Activated CD8-positive, alpha-beta memory T cell treated with anti-CD3 and anti-CD28 coated beads, Interleukin-2, amount 50 U/mL, for 4 hours (primary cell): ENCODE measurements at regions not wholly inside any gene's neighbourhood (a gene's known extent, or its start where the extent isn't known, plus 50 kb on each side); places are given as distances from the start of the nearest gene placed in this dataset.
"Not testable (repeated sequence)": the region's sequence is repeated elsewhere in the genome, so short reads cannot be mapped to it uniquely, and the experiment has no call there.

Source experiments
- DNase-seq: peaks from one replicate; pipeline ENCODE4 v3.0.0-alpha.2; 2020

DNA sequence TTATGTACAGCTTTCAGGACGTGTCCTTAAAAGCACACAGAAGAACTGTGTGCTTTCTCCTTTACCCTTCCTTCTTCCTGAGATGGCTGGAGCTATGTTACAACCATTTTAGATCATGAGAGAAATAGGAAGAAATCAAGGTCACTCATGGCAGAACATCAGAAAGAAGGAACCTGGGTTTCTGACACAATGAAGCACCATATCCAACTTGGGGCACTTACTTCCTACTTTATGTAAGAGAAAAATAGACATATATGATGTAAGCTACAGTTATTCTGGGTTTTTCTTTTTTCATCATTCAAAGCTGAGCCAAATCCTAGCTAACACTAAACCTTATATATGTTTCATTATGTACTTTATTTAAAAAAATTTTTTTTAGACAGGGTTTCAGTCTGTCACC, 79.5 kb downstream of the FAM161A start:
- no peak for DNase-seq

- DNase-seq = no peak
Measured at GRCh38 chr2:61771904-61772845, 81.7 kb downstream of the FAM161A start.

DNA sequence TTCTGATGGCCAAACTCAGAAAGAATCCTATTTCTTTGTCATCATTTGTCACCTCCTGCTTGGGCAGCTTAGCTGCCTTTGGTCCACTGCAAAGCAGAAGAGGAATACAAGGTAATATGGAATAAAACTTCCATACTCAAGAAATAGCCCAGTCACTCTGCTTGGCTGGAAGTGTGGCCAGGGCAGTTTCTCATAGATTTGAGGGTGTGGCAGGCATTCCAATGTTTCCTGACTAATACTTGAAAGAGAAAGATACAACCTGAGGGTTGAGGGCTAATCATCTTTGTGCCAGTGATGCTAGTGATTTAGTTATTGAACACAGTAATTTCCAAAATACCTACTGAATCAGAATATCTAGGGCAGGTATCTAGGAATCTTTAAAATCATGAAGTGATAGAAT, 83.1 kb downstream of the FAM161A start:
- no peak for DNase-seq

DNA sequence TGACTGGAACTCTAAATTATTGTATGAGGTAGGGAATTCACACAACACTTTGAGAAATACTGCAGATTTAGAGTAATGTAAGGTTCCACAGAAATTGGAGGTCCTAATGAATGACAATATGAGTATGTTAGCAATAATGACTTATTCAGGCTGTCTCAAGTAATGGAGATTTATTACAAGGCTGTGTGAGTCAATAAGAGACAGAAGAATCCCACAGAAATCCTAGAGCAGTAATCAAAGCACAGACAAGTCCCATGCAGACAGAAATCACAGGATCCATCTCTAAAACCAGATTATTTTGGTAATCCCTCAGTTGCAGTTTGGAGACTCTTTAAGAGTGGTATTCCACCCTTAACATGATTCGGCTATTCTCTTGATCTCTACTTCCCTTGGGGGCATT, 83.6 kb downstream of the FAM161A start:
- DNase-seq = no peak

DNA sequence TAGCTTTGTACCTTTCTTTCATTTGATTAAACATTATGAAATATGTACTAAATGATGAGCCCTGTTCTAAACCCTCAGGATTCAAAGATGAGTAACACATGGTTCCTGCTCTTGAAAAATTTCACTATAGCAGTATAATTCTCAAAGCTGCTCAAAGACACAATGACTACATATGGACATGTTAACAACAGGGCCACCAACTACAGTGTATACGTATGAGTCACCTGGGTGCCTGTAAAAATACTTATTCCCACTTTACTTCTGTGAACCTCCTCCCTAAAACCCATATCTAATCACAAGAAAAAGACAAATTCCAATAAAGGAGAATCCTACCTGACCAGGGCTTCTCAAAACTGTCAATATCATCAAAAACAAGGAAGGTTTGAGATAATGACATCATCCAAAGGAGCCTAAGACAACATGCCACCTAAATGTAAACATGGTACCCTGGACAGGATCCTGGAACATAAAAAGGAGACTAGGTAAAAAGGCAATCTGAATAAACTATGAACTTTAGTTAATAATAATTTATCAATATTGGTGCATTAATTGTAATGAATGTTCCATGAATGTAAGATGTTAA, 84.7 kb downstream of the FAM161A start:
- DNase-seq = no peak

DNA sequence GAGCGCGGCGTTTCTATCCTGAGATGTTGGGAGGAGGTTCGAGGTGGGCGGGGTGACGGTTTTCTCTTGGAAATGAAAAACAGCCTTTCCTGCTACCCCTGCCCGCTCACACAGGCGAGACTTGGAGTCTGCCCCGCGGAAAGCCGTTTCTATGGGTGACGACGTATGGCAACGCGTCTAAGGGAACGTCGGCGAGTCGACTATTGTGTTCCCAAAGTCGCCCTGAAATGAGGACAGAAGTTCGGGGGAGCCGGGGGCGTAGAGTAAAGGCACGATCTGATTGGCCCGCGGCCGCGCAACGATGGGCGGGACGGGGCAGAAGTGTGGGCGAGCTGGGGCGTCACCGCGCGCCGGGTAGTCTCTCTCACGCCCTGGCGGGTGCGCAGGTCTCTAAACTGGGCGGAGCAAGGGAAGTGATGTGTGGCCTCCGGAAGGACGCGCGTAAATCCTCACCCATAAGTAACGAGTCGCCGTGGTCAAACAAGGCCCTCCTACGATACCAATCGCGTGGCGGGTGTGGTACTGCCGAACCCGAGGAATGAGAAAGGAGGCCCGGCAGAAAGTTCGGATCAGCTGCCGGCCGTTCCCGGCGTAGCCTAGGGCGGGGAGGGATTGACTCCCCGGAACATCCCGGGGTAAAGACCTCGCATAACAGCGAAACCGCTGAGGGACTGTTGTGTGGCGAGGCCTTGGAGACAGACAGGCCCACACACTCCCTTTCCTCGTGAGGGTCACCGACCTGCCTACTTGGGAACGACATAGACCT, 89.6 kb downstream of the FAM161A start:
- DNase-seq = peak; percentile 94

GRCh38 chr2:61763605-61764034, 90.2 kb downstream of the FAM161A start:
- no peak for DNase-seq

- no peak for DNase-seq
Measured at GRCh38 chr2:61762292-61762691, 91.6 kb downstream of the FAM161A start.

DNA sequence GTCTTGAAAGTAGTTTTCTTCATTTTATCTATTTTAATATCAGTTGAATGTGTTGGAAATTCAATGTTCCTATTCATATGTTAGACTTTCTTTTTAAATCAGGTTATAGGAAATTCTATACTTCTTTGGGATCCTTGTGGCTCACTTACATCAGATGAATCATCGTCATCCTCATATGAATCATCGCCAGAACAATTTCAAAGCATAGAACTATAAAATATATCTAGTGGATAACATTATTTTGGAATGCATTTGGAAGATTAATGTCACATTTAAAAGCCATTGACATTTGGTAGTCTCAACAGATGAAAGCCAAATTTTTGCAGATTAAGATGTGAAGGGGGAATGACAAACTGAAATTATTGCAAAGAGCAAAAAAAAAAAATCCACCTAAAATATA, 94.1 kb downstream of the FAM161A start:
- DNase-seq = no peak

DNA sequence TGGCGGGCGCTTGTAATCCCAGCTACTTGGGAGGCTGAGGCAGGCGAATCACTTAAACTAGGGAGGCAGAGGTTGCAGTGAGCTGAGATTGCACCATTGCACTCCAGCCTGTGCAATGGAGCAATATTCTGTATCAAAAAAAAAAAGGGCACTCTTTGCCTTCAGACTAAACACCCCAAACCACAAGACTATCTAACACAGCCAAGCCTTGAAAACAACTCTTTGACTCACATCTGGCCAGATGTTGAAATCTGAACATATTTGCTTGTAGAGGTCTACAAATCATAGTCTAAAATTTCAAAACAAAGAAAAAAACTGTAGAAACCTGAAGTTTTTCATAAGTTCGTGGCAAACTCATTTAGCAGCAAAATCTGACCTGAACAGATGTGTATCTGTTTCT, 94.9 kb downstream of the FAM161A start:
- no peak for DNase-seq

DNA sequence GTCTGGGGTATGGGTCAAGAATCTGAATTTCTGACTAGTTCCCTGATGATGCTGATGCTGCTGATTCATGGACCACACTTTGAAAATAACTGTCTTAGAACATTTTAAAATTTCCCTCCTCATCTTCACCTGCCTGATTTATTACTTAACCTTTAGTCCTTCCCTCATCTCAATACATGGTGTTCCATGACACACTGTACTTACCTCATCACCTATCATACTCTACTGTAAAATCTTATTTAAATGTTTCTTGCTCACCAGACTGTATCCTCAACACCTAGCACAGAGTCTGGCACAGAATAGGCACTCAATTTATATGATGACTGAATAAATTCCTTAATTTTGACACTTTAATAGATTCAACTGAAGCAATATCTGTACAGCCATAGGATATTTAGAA, 95.7 kb downstream of the FAM161A start:
- no peak for DNase-seq

- DNase-seq = no peak
Measured at GRCh38 chr2:61753512-61753911, 100.3 kb downstream of the FAM161A start.

- DNase-seq = no peak
Measured at GRCh38 chr2:61750624-61751023, 103.2 kb downstream of the FAM161A start.

GRCh38 chr2:61742955-61743354, 110.9 kb downstream of the FAM161A start:
- no peak for DNase-seq

GRCh38 chr2:61737841-61738240, 116.0 kb downstream of the FAM161A start:
- no peak for DNase-seq

- DNase-seq = no peak
Measured at GRCh38 chr2:61736953-61737352, 116.9 kb downstream of the FAM161A start.

GRCh38 chr2:61733563-61733962, 120.3 kb downstream of the FAM161A start:
- DNase-seq = no peak

DNA sequence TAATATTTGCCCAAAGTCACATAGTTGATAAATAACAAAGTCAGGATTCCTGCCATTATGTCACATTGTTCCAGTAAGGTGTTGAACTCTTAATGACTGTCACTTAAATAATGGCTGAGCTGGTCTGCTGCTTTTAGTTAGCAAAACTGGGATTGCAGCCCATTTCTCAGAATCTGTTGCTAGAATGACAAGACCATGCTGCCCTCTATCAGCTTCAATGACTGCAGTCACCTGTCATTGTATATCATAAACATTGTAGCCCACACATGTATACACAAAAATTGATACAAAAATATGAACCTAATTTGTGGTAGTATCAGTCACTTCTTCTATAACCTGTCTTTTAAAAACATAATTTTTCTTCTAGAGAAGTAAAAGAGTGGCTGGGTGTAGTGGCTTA, 121.1 kb downstream of the FAM161A start:
- no peak for DNase-seq

GRCh38 chr2:61727746-61728145, 126.1 kb downstream of the FAM161A start:
- no peak for DNase-seq

- DNase-seq = no peak
Measured at GRCh38 chr2:61726456-61727209, 127.2 kb downstream of the FAM161A start.

GRCh38 chr2:61723364-61723763, 130.5 kb downstream of the FAM161A start:
- DNase-seq = not testable (repeated sequence)

GRCh38 chr2:61722800-61723199, 131.1 kb downstream of the FAM161A start:
- no peak for DNase-seq

DNA sequence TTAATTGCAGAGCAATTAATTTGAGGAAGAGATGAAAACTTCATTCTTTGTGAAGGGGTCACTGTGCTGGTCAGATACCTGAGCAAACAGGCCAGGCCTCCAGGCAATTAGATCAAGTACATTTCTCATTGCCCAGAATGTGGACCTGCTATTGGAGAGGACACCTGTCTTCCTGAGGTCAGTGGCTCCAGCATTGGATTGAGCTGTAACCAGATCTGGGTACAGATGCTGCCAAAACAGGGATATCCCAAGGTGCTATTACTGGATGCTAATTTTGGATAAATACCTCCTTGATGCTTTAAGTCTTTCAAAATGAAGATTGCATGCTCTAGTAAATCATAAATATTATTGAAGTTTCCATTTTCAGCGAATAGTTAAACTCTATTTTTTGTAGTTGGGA, 131.5 kb downstream of the FAM161A start:
- no peak for DNase-seq
